Adrenal gland (tissue), 5 donors: ENCODE measurements at regions not wholly inside any gene's neighbourhood (a gene's known extent, or its start where the extent isn't known, plus 50 kb on each side); places are given as distances from the start of the nearest gene placed in this dataset.

Experiments used
- POLR2A ChIP-seq, 2 donors: fragments of 450-650 bp; IDR thresholded peaks; one replicate each; pipeline ENCODE4 v1.6.1; 2017; ENCODE audit warnings: antibody characterized with exemption in 2 of 2, mild to moderate bottlenecking in 2 of 2, moderate library complexity in 1 of 2
- TF ChIP-seq, protein P1 (sequence below), 6 experiments: fragments of 450-650 bp in 4 of 6; fragments of 200-600 bp in 2 of 6; sonication (generic) in 1 of 6; IDR thresholded peaks; 1 replicate in 5 of 6; 2 replicates in 1 of 6; pipeline versions ENCODE4 v1.5.1 to v1.8.0; 2016 to 2021; ENCODE audit warnings: antibody characterized with exemption in 6 of 6, mild to moderate bottlenecking in 2 of 6, moderate library complexity in 1 of 6
- donor health status: DM: no; HTN: no; CAD: no.

DNA sequence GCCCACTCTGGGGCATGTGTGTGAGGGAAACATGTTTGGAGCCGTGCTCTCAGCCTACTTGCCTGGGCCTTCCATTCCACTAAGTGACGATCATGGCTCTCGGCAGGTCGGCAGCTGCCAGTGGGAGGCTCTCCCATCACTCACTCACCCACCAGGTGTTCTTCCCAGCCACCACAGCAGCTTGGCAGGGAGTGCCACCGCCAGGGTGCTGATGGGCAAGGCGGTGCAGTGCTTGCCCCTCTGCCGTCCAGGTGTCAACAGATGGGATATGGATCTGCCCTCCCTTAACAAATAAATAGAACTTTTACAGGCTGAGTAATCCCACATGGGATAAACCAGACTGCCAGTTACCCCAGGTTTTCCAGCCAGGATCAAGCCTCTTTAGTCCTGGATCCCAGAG lies 205.5 kb upstream of the TMEM45B start:
- TF ChIP-seq POLR2A (IDR thresholded peaks at IDR 0.05), result no peak
- TF ChIP-seq, protein P1, sequence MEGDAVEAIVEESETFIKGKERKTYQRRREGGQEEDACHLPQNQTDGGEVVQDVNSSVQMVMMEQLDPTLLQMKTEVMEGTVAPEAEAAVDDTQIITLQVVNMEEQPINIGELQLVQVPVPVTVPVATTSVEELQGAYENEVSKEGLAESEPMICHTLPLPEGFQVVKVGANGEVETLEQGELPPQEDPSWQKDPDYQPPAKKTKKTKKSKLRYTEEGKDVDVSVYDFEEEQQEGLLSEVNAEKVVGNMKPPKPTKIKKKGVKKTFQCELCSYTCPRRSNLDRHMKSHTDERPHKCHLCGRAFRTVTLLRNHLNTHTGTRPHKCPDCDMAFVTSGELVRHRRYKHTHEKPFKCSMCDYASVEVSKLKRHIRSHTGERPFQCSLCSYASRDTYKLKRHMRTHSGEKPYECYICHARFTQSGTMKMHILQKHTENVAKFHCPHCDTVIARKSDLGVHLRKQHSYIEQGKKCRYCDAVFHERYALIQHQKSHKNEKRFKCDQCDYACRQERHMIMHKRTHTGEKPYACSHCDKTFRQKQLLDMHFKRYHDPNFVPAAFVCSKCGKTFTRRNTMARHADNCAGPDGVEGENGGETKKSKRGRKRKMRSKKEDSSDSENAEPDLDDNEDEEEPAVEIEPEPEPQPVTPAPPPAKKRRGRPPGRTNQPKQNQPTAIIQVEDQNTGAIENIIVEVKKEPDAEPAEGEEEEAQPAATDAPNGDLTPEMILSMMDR (IDR thresholded peaks at IDR 0.05), result no peak
